Right lobe of liver (tissue), 6 donors: ENCODE measurements at regions not wholly inside any gene's neighbourhood (a gene's known extent, or its start where the extent isn't known, plus 50 kb on each side); places are given as distances from the start of the nearest gene placed in this dataset.

Source experiments
- ATAC-seq, 4 donors: fragments of 200-7000 bp; cut with Tn5 transposase; one replicate each; pipeline ENCODE4 v1.9.1; 2020; ENCODE audit warnings: mild to moderate bottlenecking in 4 of 4, moderate library complexity in 4 of 4
- DNase-seq, 3 donors: peaks; one replicate each; pipeline ENCODE4 v3.0.0-alpha.2; 2020
- H3K27ac ChIP-seq, 3 donors: fragments of 200-600 bp; one replicate each; pipeline ENCODE4 v1.8.0; 2022
- H3K27me3 ChIP-seq, 2 donors: fragments of 200-600 bp; one replicate each; pipeline ENCODE4 v1.8.0; 2022
- H3K36me3 ChIP-seq, 4 donors: fragments of 200-600 bp; sonication (generic) in 1 of 4; one replicate each; pipeline versions ENCODE4 v1.5.1 to v1.8.0; 2017 to 2022; ENCODE audit warnings: control low read depth in 1 of 4
- H3K4me1 ChIP-seq, 4 donors: fragments of 200-600 bp; sonication (generic) in 1 of 4; one replicate each; pipeline versions ENCODE4 v1.5.1 to v1.8.0; 2017 to 2022; ENCODE audit warnings: control low read depth in 1 of 4
- H3K4me3 ChIP-seq, 3 donors: fragments of 200-600 bp; one replicate each; pipeline ENCODE4 v1.8.0; 2022
- H3K9me3 ChIP-seq, 4 donors: fragments of 200-600 bp; sonication (generic) in 1 of 4; one replicate each; pipeline versions ENCODE4 v1.5.1 to v1.8.0; 2017 to 2022; ENCODE audit warnings: control low read depth in 1 of 4
- POLR2A ChIP-seq: fragments of 450-650 bp; IDR thresholded peaks from one replicate; pipeline ENCODE4 v1.6.1; 2017; ENCODE audit warnings: antibody characterized with exemption, mild to moderate bottlenecking
- WGBS: methylation state at CpG from one replicate; pipeline ENCODE4 v1.1.6; 2018; ENCODE audit warnings: low coverage, low lambda C conversion rate; ENCODE audit not compliant: insufficient coverage; ENCODE audit errors: missing lambda C conversion rate; 5-methylcytosine and 5-hydroxymethylcytosine counted together
- intact Hi-C, 2 donors: fragments of 100-400 bp; cut with DNase I; formaldehyde crosslinking; loops; one replicate each; pipeline versions ENCODE4 v1.11.2 to v1.14.1; 2022
- TF ChIP-seq, protein P1 (sequence below), 4 donors: fragments of 200-600 bp in 3 of 4; fragments of 450-650 bp in 1 of 4; IDR thresholded peaks; one replicate each; pipeline versions ENCODE4 v1.5.1 to v1.8.0; 2016 to 2022; ENCODE audit warnings: antibody characterized with exemption in 4 of 4, mild to moderate bottlenecking in 2 of 4
- donor health status: DM: no; HTN: yes; CAD: no.
- donor health status: DM: no; HTN: no; CAD: no.
- donor health status: DM: no; HTN: no; CAD: no.
- donor health status: DM: no; HTN: yes; CAD: no.
- donor health status: DM: no; HTN: yes; CAD: no.

DNA sequence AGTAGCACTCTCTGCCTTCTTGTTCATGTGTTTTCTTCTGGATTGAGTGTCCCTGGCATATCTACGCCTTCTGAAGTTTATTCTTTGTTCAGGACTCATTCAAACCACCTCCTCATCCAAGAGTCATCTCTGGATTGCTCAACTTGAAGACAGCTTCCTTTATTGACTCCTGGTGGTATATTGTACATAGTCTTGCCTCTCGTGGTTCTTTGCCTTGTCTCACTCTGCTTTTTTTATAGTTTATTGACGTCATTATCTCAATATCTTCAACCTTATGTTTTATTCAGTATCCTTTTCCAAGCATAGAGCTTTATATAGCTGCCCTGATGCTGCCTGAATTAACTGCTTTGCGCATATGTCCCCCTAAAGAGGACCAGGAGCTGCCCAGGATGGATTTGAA is 161.7 kb downstream of the INSIG2 start:
- Histone ChIP-seq H3K27me3 (no peaks in the 10 kb centered on the region), H3K9me3 (no peaks in the 10 kb centered on the region), H3K4me1 (no peaks in the 10 kb centered on the region), H3K4me3 (no peak overlapping the region), H3K36me3 (no peaks in the 10 kb centered on the region), H3K27ac (no peak overlapping the region)
- TF ChIP-seq, protein P1, sequence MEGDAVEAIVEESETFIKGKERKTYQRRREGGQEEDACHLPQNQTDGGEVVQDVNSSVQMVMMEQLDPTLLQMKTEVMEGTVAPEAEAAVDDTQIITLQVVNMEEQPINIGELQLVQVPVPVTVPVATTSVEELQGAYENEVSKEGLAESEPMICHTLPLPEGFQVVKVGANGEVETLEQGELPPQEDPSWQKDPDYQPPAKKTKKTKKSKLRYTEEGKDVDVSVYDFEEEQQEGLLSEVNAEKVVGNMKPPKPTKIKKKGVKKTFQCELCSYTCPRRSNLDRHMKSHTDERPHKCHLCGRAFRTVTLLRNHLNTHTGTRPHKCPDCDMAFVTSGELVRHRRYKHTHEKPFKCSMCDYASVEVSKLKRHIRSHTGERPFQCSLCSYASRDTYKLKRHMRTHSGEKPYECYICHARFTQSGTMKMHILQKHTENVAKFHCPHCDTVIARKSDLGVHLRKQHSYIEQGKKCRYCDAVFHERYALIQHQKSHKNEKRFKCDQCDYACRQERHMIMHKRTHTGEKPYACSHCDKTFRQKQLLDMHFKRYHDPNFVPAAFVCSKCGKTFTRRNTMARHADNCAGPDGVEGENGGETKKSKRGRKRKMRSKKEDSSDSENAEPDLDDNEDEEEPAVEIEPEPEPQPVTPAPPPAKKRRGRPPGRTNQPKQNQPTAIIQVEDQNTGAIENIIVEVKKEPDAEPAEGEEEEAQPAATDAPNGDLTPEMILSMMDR (IDR thresholded peaks at IDR 0.05) = no peak
- no peak for TF ChIP-seq POLR2A
- ATAC-seq (no peak), DNase-seq (no peak)
- WGBS = 34% methylated on average over 4 of the region's 4 CpGs
- intact Hi-C loops = no loop called here

- no peaks in the 10 kb centered on the region for H3K27me3 ChIP-seq
- TF ChIP-seq, protein P1 (IDR thresholded peaks at IDR 0.05) = no peak
- TF ChIP-seq POLR2A = no peak
- no peaks in the 10 kb centered on the region for H3K36me3 ChIP-seq
- H3K9me3 ChIP-seq = no peaks in the 10 kb centered on the region
- no peak overlapping the region for H3K27ac ChIP-seq
- H3K4me1 ChIP-seq = no peaks in the 10 kb centered on the region
- WGBS = 50% methylated on average over 6 of the region's 6 CpGs
- no peak overlapping the region for H3K4me3 ChIP-seq
- DNase-seq (no peak), ATAC-seq (no peak)
- intact Hi-C loops = no loop called here
Measured at GRCh38 chr2:118249531-118249930, 161.3 kb downstream of the INSIG2 start.

DNA sequence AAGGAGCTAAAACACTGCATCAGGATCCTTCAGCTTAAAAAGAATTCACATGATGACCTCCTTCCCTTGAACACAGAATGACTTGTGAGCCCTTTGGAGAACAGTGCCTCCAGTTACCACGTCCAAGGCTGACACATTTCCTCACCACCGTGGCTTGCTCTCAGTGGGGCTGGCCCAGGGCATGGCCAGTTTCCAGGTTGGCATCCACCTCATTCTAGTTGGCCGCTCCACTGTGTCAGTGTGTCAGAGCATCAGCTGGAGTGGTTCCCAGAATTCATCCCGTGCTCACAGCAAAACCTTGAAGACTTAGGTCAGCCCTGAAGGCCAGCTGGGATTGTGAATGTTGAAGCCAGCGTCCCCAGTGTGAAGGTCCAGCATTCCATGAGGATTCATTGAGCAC is 158.5 kb downstream of the INSIG2 start:
- H3K27me3 ChIP-seq = no peaks in the 10 kb centered on the region
- intact Hi-C loops = no loop called here
- no peaks in the 10 kb centered on the region for H3K4me1 ChIP-seq
- 39% methylated on average over 5 of the region's 5 CpGs for WGBS
- H3K4me3 ChIP-seq = no peak overlapping the region
- H3K27ac ChIP-seq = no peak overlapping the region
- no peaks in the 10 kb centered on the region for H3K9me3 ChIP-seq
- TF ChIP-seq POLR2A = no peak
- TF ChIP-seq, protein P1 (IDR thresholded peaks at IDR 0.05) = no peak
- no peaks in the 10 kb centered on the region for H3K36me3 ChIP-seq
- peak in 2 of 4 donors; percentile 94 for ATAC-seq
- peak; percentile 65 to 71 (median 69) for DNase-seq

DNA sequence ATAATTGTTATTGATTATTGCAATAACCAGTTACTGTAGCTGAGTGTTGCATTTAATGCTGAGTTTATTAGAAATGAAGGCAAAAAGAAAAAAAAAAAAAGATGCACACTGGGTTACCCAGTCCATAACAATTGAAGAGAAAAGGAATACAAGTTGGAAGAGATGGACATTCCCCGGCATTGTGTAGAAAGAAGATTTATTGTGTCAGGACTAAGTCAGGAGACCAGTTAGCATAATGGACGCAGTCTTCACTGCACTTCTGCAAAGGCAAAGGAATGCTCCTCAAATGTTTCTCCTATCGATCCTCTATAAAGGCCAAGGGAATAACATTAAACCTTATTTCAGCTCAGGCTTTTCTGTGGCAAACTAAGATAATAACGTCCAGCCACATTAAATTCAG is 157.8 kb downstream of the INSIG2 start:
- WGBS = 82% methylated on average over 4 of the region's 4 CpGs
- Histone ChIP-seq H3K27ac (no peak overlapping the region), H3K27me3 (no peaks in the 10 kb centered on the region), H3K9me3 (no peaks in the 10 kb centered on the region), H3K4me3 (no peak overlapping the region), H3K4me1 (no peaks in the 10 kb centered on the region), H3K36me3 (no peaks in the 10 kb centered on the region)
- TF ChIP-seq POLR2A = no peak
- TF ChIP-seq, protein P1 (IDR thresholded peaks at IDR 0.05) = no peak
- ATAC-seq (no peak), DNase-seq (no peak)
- intact Hi-C loops = no loop called here

DNA sequence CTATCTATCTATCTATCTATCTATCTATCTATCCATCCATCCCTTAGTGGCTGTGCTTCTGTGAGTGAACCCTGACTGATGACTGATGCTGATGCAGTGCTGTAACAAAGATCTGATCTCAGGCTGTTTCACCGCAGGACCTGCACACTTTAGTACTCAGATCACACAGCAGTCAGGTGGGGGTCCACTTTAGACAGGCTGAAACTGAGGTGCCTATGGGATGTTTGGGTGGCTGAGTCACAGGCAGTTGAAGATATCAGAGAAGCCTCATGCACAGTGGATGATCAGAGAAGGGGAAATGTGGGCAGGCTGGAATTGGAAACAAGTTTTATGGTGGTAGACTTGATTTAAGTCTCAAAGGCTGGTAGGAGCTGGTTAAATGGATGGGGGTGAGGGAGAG is 156.4 kb downstream of the INSIG2 start:
- no peak for DNase-seq
- Histone ChIP-seq H3K4me3 (no peak overlapping the region), H3K27ac (no peak overlapping the region), H3K4me1 (no peaks in the 10 kb centered on the region), H3K36me3 (no peaks in the 10 kb centered on the region), H3K9me3 (no peaks in the 10 kb centered on the region), H3K27me3 (no peaks in the 10 kb centered on the region)
- no peak for ATAC-seq
- intact Hi-C loops = no loop called here
- 100% methylated on average over 1 of the region's 1 CpG for WGBS
- TF ChIP-seq POLR2A = no peak
- TF ChIP-seq, protein P1 (IDR thresholded peaks at IDR 0.05) = no peak
